K562 (cell line): ENCODE measurements at regions not wholly inside any gene's neighbourhood (a gene's known extent, or its start where the extent isn't known, plus 50 kb on each side); places are given as distances from the start of the nearest gene placed in this dataset.

Experiments
- HNRNPK ChIP-seq: fragments of 200-400 bp; formaldehyde crosslinking; IDR thresholded peaks from one replicate; pipeline ENCODE4 v1.6.1; 2018; ENCODE audit warnings: mild to moderate bottlenecking, low read depth, low read length; ENCODE audit not compliant: poor library complexity, severe bottlenecking
- KDM4B ChIP-seq, 2 experiments: fragments of 450-650 bp in 1 of 2; sonication (generic) in 1 of 2; IDR thresholded peaks; 2 replicates each; pipeline ENCODE4 v1.6.1; 2016 to 2017; ENCODE audit warnings: borderline replicate concordance in 2 of 2, antibody characterized with exemption in 1 of 2, low read depth in 1 of 2, mild to moderate bottlenecking in 1 of 2
- KLF6 ChIP-seq: fragments of 250-450 bp; sonication (Bioruptor Pico); IDR thresholded peaks from 2 replicates; pipeline ENCODE4 v1.4.0; 2020; ENCODE audit warnings: mild to moderate bottlenecking, moderate library complexity, borderline replicate concordance
- LARP7 ChIP-seq: fragments of 450-650 bp; IDR thresholded peaks from 2 replicates; pipeline ENCODE4 v1.6.1; 2016
- MAX ChIP-seq: sonication (generic); formaldehyde crosslinking; IDR thresholded peaks from 2 replicates; pipeline ENCODE4 v1.9.0; 2022; ENCODE audit warnings: mild to moderate bottlenecking, missing genetic modification reagents
- NCOA1 ChIP-seq: fragments of 450-650 bp; IDR thresholded peaks from 2 replicates; pipeline ENCODE4 v1.6.1; 2016; ENCODE audit warnings: low read depth
- POLR2AphosphoS5 ChIP-seq: IDR thresholded peaks from 2 replicates; pipeline ENCODE4 v1.6.1; 2011; ENCODE audit warnings: mild to moderate bottlenecking, low read depth, low read length, moderate library complexity; ENCODE audit not compliant: control insufficient read depth, insufficient read depth
- SIRT6 ChIP-seq: IDR thresholded peaks from one replicate; pipeline ENCODE4 v1.6.1; 2012; ENCODE audit warnings: low read depth, mild to moderate bottlenecking, control low read depth, inconsistent platforms, low read length, moderate library complexity
- SLC30A9 ChIP-seq: fragments of 250-450 bp; sonication (Bioruptor Pico); IDR thresholded peaks from 2 replicates; pipeline ENCODE4 v1.8.0; 2022; ENCODE audit warnings: mild to moderate bottlenecking, moderate library complexity
- SREBF1 ChIP-seq: fragments of 150-350 bp; IDR thresholded peaks from 2 replicates; pipeline ENCODE4 v1.6.1; 2014; ENCODE audit warnings: antibody characterized with exemption, low read depth, low read length, borderline replicate concordance
- TCFL5 ChIP-seq: fragments of 250-450 bp; sonication (Bioruptor Pico); conservative IDR thresholded peaks from 2 replicates; pipeline ENCODE4 v1.6.1; 2021; ENCODE audit warnings: mild to moderate bottlenecking, moderate library complexity, matching md5 sums
- YBX1 ChIP-seq: fragments of 450-650 bp; IDR thresholded peaks from 2 replicates; pipeline ENCODE4 v1.7.1; 2016; ENCODE audit warnings: mild to moderate bottlenecking
- ZNF174 ChIP-seq: fragments of 250-450 bp; sonication (Bioruptor Pico); IDR thresholded peaks from 2 replicates; pipeline ENCODE4 v1.4.0; 2020; ENCODE audit warnings: mild to moderate bottlenecking
- ZNF224 ChIP-seq: sonication (generic); formaldehyde crosslinking; IDR thresholded peaks from 2 replicates; pipeline ENCODE4 v1.8.0; 2022; ENCODE audit warnings: mild to moderate bottlenecking, missing genetic modification reagents
- TF ChIP-seq, protein P1 (sequence below): fragments of 450-650 bp; formaldehyde crosslinking; IDR thresholded peaks from 2 replicates; pipeline ENCODE4 v1.4.0; 2020; ENCODE audit warnings: mild to moderate bottlenecking, mixed read lengths
- TF ChIP-seq, protein P2 (sequence below): fragments of 450-650 bp; IDR thresholded peaks from 2 replicates; pipeline ENCODE4 v1.6.1; 2017; ENCODE audit warnings: antibody characterized with exemption
- TF ChIP-seq, protein P3 (sequence below): sonication (generic); formaldehyde crosslinking; IDR thresholded peaks from 2 replicates; pipeline ENCODE4 v1.5.0; 2020; ENCODE audit warnings: missing genetic modification reagents
- TF ChIP-seq, protein P4 (sequence below): fragments of 250-450 bp; sonication (Bioruptor Pico); IDR thresholded peaks from 2 replicates; pipeline ENCODE4 v1.4.0; 2020; ENCODE audit warnings: mild to moderate bottlenecking, moderate library complexity, borderline replicate concordance
- TF ChIP-seq, protein P5 (sequence below): fragments of 450-650 bp; IDR thresholded peaks from 2 replicates; pipeline ENCODE4 v1.7.0; 2016; ENCODE audit warnings: borderline replicate concordance

- TF ChIP-seq, protein P1, sequence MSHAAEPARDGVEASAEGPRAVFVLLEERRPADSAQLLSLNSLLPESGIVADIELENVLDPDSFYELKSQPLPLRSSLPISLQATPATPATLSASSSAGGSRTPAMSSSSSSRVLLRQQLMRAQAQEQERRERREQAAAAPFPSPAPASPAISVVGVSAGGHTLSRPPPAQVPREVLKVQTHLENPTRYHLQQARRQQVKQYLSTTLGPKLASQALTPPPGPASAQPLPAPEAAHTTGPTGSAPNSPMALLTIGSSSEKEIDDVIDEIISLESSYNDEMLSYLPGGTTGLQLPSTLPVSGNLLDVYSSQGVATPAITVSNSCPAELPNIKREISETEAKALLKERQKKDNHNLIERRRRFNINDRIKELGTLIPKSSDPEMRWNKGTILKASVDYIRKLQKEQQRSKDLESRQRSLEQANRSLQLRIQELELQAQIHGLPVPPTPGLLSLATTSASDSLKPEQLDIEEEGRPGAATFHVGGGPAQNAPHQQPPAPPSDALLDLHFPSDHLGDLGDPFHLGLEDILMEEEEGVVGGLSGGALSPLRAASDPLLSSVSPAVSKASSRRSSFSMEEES (CRISPR knock-in tag): no peak
- no peak for TF ChIP-seq SLC30A9 (CRISPR knock-in tag)
- no peak for TF ChIP-seq HNRNPK
- TF ChIP-seq YBX1: no peak
- TF ChIP-seq, protein P2, sequence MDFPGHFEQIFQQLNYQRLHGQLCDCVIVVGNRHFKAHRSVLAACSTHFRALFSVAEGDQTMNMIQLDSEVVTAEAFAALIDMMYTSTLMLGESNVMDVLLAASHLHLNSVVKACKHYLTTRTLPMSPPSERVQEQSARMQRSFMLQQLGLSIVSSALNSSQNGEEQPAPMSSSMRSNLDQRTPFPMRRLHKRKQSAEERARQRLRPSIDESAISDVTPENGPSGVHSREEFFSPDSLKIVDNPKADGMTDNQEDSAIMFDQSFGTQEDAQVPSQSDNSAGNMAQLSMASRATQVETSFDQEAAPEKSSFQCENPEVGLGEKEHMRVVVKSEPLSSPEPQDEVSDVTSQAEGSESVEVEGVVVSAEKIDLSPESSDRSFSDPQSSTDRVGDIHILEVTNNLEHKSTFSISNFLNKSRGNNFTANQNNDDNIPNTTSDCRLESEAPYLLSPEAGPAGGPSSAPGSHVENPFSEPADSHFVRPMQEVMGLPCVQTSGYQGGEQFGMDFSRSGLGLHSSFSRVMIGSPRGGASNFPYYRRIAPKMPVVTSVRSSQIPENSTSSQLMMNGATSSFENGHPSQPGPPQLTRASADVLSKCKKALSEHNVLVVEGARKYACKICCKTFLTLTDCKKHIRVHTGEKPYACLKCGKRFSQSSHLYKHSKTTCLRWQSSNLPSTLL: no peak
- no peak for TF ChIP-seq TCFL5 (CRISPR knock-in tag)
- TF ChIP-seq MAX (CRISPR knock-in tag): peak; percentile 75
- no peak for TF ChIP-seq KDM4B (IDR thresholded peaks at IDR 0.05; ENCODE audit: borderline replicate concordance in 2 of 2, low read depth in 1 of 2)
- no peak for TF ChIP-seq SIRT6
- no peak for TF ChIP-seq KLF6 (CRISPR knock-in tag)
- no peak for TF ChIP-seq POLR2AphosphoS5
- TF ChIP-seq ZNF224 (CRISPR knock-in tag): no peak
- TF ChIP-seq, protein P3, sequence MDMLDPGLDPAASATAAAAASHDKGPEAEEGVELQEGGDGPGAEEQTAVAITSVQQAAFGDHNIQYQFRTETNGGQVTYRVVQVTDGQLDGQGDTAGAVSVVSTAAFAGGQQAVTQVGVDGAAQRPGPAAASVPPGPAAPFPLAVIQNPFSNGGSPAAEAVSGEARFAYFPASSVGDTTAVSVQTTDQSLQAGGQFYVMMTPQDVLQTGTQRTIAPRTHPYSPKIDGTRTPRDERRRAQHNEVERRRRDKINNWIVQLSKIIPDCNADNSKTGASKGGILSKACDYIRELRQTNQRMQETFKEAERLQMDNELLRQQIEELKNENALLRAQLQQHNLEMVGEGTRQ (CRISPR knock-in tag): peak; percentile 67
- TF ChIP-seq, protein P4, sequence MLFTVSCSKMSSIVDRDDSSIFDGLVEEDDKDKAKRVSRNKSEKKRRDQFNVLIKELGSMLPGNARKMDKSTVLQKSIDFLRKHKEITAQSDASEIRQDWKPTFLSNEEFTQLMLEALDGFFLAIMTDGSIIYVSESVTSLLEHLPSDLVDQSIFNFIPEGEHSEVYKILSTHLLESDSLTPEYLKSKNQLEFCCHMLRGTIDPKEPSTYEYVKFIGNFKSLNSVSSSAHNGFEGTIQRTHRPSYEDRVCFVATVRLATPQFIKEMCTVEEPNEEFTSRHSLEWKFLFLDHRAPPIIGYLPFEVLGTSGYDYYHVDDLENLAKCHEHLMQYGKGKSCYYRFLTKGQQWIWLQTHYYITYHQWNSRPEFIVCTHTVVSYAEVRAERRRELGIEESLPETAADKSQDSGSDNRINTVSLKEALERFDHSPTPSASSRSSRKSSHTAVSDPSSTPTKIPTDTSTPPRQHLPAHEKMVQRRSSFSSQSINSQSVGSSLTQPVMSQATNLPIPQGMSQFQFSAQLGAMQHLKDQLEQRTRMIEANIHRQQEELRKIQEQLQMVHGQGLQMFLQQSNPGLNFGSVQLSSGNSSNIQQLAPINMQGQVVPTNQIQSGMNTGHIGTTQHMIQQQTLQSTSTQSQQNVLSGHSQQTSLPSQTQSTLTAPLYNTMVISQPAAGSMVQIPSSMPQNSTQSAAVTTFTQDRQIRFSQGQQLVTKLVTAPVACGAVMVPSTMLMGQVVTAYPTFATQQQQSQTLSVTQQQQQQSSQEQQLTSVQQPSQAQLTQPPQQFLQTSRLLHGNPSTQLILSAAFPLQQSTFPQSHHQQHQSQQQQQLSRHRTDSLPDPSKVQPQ (CRISPR knock-in tag): no peak
- TF ChIP-seq ZNF174: no peak
- TF ChIP-seq SREBF1: no peak
- TF ChIP-seq NCOA1: no peak
- no peak for TF ChIP-seq LARP7
- TF ChIP-seq, protein P5, sequence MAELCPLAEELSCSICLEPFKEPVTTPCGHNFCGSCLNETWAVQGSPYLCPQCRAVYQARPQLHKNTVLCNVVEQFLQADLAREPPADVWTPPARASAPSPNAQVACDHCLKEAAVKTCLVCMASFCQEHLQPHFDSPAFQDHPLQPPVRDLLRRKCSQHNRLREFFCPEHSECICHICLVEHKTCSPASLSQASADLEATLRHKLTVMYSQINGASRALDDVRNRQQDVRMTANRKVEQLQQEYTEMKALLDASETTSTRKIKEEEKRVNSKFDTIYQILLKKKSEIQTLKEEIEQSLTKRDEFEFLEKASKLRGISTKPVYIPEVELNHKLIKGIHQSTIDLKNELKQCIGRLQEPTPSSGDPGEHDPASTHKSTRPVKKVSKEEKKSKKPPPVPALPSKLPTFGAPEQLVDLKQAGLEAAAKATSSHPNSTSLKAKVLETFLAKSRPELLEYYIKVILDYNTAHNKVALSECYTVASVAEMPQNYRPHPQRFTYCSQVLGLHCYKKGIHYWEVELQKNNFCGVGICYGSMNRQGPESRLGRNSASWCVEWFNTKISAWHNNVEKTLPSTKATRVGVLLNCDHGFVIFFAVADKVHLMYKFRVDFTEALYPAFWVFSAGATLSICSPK: no peak
These were observed 64.8 kb upstream of the ATP5PO start (continued) for GRCh38 chr21:33980276-33980916.
